Spleen (tissue), 11 donors: ENCODE measurements at regions not wholly inside any gene's neighbourhood (a gene's known extent, or its start where the extent isn't known, plus 50 kb on each side); places are given as distances from the start of the nearest gene placed in this dataset.
A peak's percentile ranks its signal among the peaks of the same experiment; 100 is the strongest.

ENCODE experiments used
- DNase-seq: peaks from one replicate; pipeline ENCODE4 v3.0.0-alpha.2; 2020
- H3K27ac ChIP-seq, 8 donors: fragments of 200-600 bp; sonication (generic) in 7 of 8; 1 replicate in 4 of 8; 2 replicates in 4 of 8; pipeline versions ENCODE4 v1.5.0 to v1.8.0; 2016 to 2021; ENCODE audit warnings: inconsistent platforms in 4 of 8, mild to moderate bottlenecking in 4 of 8, moderate library complexity in 1 of 8
- H3K27me3 ChIP-seq, 7 donors: fragments of 200-600 bp; sonication (generic) in 6 of 7; replicated peaks in 1 of 7; 1 replicate in 4 of 7; 2 replicates in 3 of 7; pipeline versions ENCODE4 v1.5.0 to v1.8.0; 2016 to 2021; ENCODE audit warnings: inconsistent platforms in 3 of 7, mild to moderate bottlenecking in 1 of 7
- H3K36me3 ChIP-seq, 6 donors: fragments of 200-600 bp; sonication (generic) in 5 of 6; 1 replicate in 4 of 6; 2 replicates in 2 of 6; pipeline versions ENCODE4 v1.5.0 to v1.8.0; 2016 to 2021; ENCODE audit warnings: inconsistent platforms in 2 of 6
- H3K4me1 ChIP-seq, 6 donors: fragments of 200-600 bp; sonication (generic) in 5 of 6; 1 replicate in 3 of 6; 2 replicates in 3 of 6; pipeline versions ENCODE4 v1.5.0 to v1.8.0; 2016 to 2021; ENCODE audit warnings: inconsistent platforms in 3 of 6
- H3K4me3 ChIP-seq, 8 donors: fragments of 200-600 bp; sonication (generic) in 7 of 8; 1 replicate in 4 of 8; 2 replicates in 4 of 8; pipeline versions ENCODE4 v1.5.0 to v1.8.0; 2016 to 2021; ENCODE audit warnings: inconsistent platforms in 4 of 8, mild to moderate bottlenecking in 4 of 8, moderate library complexity in 2 of 8
- H3K9me3 ChIP-seq, 8 donors: fragments of 200-600 bp; sonication (generic) in 7 of 8; 1 replicate in 4 of 8; 2 replicates in 4 of 8; pipeline versions ENCODE4 v1.5.0 to v1.8.0; 2016 to 2021; ENCODE audit warnings: inconsistent platforms in 4 of 8
- CTCF ChIP-seq, 11 experiments: fragments of 200-600 bp in 7 of 11; fragments of 450-650 bp in 4 of 11; sonication (generic) in 4 of 11; IDR thresholded peaks in 8 of 11; conservative IDR thresholded peaks in 3 of 11; 1 replicate in 7 of 11; 2 replicates in 4 of 11; pipeline versions ENCODE4 v1.4.0 to v1.8.0; 2016 to 2021; ENCODE audit warnings: antibody characterized with exemption in 11 of 11, inconsistent platforms in 4 of 11, mild to moderate bottlenecking in 1 of 11
- POLR2A ChIP-seq, 3 donors: fragments of 450-650 bp; IDR thresholded peaks; one replicate each; pipeline ENCODE4 v1.5.1; 2017; ENCODE audit warnings: antibody characterized with exemption in 3 of 3, mild to moderate bottlenecking in 1 of 3
- POLR2AphosphoS5 ChIP-seq, 3 donors: sonication (generic); formaldehyde crosslinking; IDR thresholded peaks; one replicate each; pipeline ENCODE4 v1.5.1; 2017; ENCODE audit warnings: antibody characterized with exemption in 3 of 3
- WGBS, 5 donors: extraction: QIAGEN DNeasy Blood & Tissue Kit in 3 of 5; methylation state at CpG; one replicate each; pipeline versions ENCODE4 v1.1.5 to v1.1.7; 2013 to 2018; 5-methylcytosine and 5-hydroxymethylcytosine counted together
- intact Hi-C: fragments of 100-400 bp; cut with DNase I; formaldehyde crosslinking; loops from one replicate; pipeline ENCODE4 v1.15.0; 2023; ENCODE audit warnings: low total_unique reads
- donor health status: healthy with polysubstance abuse.
- donor health status: DM: no; HTN: no; CAD: no; lungs with moderate emphysema.
- donor health status: DM: no; HTN: no; CAD: no.
- donor health status: Bipolar disorder and iron deficiency.
- donor health status: healthy.
- donor health status: DM: no; HTN: no; CAD: no.
- donor health status: DM: yes; HTN: yes; CAD: no.

DNA sequence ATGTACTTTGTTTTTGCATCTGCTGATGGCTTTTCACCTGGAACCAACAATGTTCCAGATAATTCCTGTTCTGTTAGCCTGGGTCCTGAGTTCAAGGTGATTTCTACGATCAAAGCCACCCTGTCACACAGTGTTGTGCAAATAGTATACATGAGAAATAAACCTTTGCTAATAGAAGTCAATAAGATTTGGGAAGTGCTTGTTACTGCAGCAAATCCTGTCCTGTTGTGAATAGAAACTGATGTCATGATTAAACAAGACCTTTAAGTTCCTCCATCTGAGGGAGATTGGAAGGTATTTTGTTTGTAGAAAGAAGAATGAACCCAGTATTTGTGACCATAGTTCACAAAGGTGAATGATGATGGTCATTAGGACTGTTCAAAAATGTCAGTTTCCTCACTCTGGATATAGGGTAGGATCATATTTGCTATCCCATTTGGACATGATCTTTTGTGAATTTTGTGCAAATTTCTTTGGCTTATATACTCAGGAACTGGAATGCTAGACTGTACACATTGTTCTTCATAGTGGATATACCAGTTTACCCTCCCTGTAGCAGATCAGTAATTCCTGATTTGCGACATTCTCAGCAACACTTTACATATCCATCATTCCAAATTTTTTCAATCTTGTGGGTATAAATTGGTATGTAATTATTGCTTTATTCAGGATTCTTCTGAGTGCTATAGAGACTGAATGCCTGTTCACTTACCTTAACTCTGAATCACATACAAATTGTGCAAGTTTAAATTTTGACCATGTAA, 428.5 kb downstream of the METTL15 start:
- H3K9me3 ChIP-seq: no peaks in the 10 kb centered on the region
- WGBS, 5 donors: 78 to 94% (median 85%) methylated on average over 2 of the region's 2 CpGs

DNA sequence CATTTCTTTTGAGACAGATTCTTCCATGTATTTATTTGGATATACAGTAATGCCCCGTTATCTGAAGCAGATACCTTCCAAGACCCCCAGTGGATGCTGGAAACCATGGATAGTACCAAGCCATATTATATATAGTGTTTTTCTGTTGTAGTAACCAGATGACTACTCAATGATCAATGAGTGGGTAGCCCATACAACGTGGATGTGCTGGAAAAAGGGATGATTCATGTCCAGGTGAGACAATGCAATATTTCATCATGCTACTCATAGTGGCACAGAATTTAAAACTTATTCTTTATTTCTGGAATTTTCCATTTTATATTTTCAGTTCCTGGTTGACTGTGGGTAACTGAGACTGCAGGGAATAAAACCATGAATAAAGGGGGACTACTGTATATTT, 427.5 kb downstream of the METTL15 start:
- no peak overlapping the region for H3K4me3 ChIP-seq
- 59 to 65% (median 61%) methylated on average over 2 of the region's 2 CpGs for WGBS, 5 donors

More for the DNA sequence above, 428.5 kb downstream of the METTL15 start:
- no peaks in the 10 kb centered on the region for H3K27me3 ChIP-seq
- H3K36me3 ChIP-seq: no peaks in the 10 kb centered on the region
- no peaks in the 10 kb centered on the region for H3K4me1 ChIP-seq
- H3K4me3 ChIP-seq: no peak overlapping the region
- intact Hi-C loops: no loop called here
- H3K27ac ChIP-seq: no peak overlapping the region
- DNase-seq: no peak
- TF ChIP-seq POLR2A (IDR thresholded peaks at IDR 0.05): no peak
- TF ChIP-seq CTCF (IDR thresholded peaks at IDR 0.05 in 8 of 11, conservative IDR thresholded peaks at IDR 0.05 in 3 of 11): no peak
- no peak for TF ChIP-seq POLR2AphosphoS5 (IDR thresholded peaks at IDR 0.05)

GRCh38 chr11:28529540-28530410, 421.6 kb downstream of the METTL15 start:
- no peaks in the 10 kb centered on the region for H3K4me1 ChIP-seq
- intact Hi-C loops: no loop called here
- DNase-seq: no peak
- H3K27me3 ChIP-seq: no peaks in the 10 kb centered on the region
- peaks cover 0 to 29% (median 26%) of the 10 kb centered on the region in 8 donors for H3K9me3 ChIP-seq
- peak in 5 of 11 experiments; percentile 11 to 46 (median 27) for TF ChIP-seq CTCF (IDR thresholded peaks at IDR 0.05 in 8 of 11, conservative IDR thresholded peaks at IDR 0.05 in 3 of 11)
- no peak for TF ChIP-seq POLR2A (IDR thresholded peaks at IDR 0.05)
- 40 to 46% (median 44%) methylated on average over 3 of the region's 3 CpGs for WGBS, 5 donors
- peak overlapping the region in 1 of 8 donors; percentile 10 for H3K4me3 ChIP-seq
- H3K27ac ChIP-seq: no peak overlapping the region
- H3K36me3 ChIP-seq: no peaks in the 10 kb centered on the region

More for the DNA sequence above, 427.5 kb downstream of the METTL15 start:
- no peaks in the 10 kb centered on the region for H3K4me1 ChIP-seq
- intact Hi-C loops: no loop called here
- no peaks in the 10 kb centered on the region for H3K36me3 ChIP-seq
- no peaks in the 10 kb centered on the region for H3K27me3 ChIP-seq
- no peak overlapping the region for H3K27ac ChIP-seq
- DNase-seq: no peak
- no peak for TF ChIP-seq POLR2A (IDR thresholded peaks at IDR 0.05)
- TF ChIP-seq POLR2AphosphoS5 (IDR thresholded peaks at IDR 0.05): no peak
- TF ChIP-seq CTCF (IDR thresholded peaks at IDR 0.05 in 8 of 11, conservative IDR thresholded peaks at IDR 0.05 in 3 of 11): no peak
- no peaks in the 10 kb centered on the region for H3K9me3 ChIP-seq

DNA sequence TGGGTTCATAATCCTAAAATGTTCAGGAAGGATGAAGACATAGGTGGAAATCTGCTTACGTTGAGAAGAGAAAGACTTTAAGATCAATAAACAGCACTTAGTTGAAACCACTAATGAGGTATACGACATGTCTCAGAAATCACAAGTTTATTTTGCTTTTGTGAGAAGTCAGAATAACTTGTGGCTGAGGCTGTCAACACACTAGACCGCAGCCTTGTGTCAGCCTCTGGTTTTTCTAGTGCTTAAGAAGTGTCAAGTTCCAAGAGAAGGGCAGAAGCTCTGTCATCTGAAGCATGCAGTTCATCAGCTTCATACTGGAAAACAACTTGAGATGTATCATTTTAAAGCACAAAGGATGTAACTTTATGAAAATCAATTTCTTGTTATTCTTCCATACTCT, 420.9 kb downstream of the METTL15 start:
- intact Hi-C loops: no loop called here
- H3K9me3 ChIP-seq: peaks cover 0 to 36% (median 27%) of the 10 kb centered on the region in 8 donors
- no peak overlapping the region for H3K27ac ChIP-seq
- TF ChIP-seq POLR2A (IDR thresholded peaks at IDR 0.05) (no peak), POLR2AphosphoS5 (IDR thresholded peaks at IDR 0.05) (no peak), CTCF (IDR thresholded peaks at IDR 0.05 in 8 of 11, conservative IDR thresholded peaks at IDR 0.05 in 3 of 11) (no peak)
- no peaks in the 10 kb centered on the region for H3K27me3 ChIP-seq
- WGBS, 5 donors: 62 to 80% (median 67%) methylated on average over 3 of the region's 3 CpGs
- H3K4me1 ChIP-seq: no peaks in the 10 kb centered on the region
- no peaks in the 10 kb centered on the region for H3K36me3 ChIP-seq
- no peak for DNase-seq
- peak overlapping the region in 1 of 8 donors; percentile 10 for H3K4me3 ChIP-seq
